SK-N-SH treated with all-trans-retinoic acid at 6 μM for 48 hours (cell line): ENCODE measurements at regions not wholly inside any gene's neighbourhood (a gene's known extent, or its start where the extent isn't known, plus 50 kb on each side); places are given as distances from the start of the nearest gene placed in this dataset.

ENCODE experiments used
- ATAC-seq: fragments of 200-7000 bp; cut with Tn5 transposase; 3 replicates; pipeline ENCODE4 v1.9.1; 2020; ENCODE audit warnings: mild to moderate bottlenecking, moderate library complexity
- ARNTL ChIP-seq: fragments of 450-650 bp; formaldehyde crosslinking; IDR thresholded peaks from 2 replicates; pipeline ENCODE4 v1.5.0; 2020; ENCODE audit warnings: low read depth, mild to moderate bottlenecking, moderate library complexity, borderline replicate concordance
- BACH2 ChIP-seq: fragments of 250-450 bp; sonication (Bioruptor Pico); IDR thresholded peaks from 2 replicates; pipeline ENCODE4 v1.9.0; 2021; ENCODE audit warnings: mild to moderate bottlenecking, borderline replicate concordance
- CSDC2 ChIP-seq: fragments of 250-450 bp; sonication (Bioruptor Pico); IDR thresholded peaks from 2 replicates; pipeline ENCODE4 v1.5.0; 2020; ENCODE audit warnings: mild to moderate bottlenecking, moderate library complexity
- CSRNP3 ChIP-seq: fragments of 250-450 bp; sonication (Bioruptor Pico); IDR thresholded peaks from 2 replicates; pipeline ENCODE4 v1.5.1; 2021; ENCODE audit warnings: mild to moderate bottlenecking, moderate library complexity
- ESRRG ChIP-seq: fragments of 250-450 bp; sonication (Bioruptor Pico); IDR thresholded peaks from 2 replicates; pipeline ENCODE4 v1.6.1; 2021; ENCODE audit warnings: mild to moderate bottlenecking
- GLIS3 ChIP-seq: fragments of 250-450 bp; sonication (Bioruptor Pico); IDR thresholded peaks from 2 replicates; pipeline ENCODE4 v1.5.0; 2020; ENCODE audit warnings: mild to moderate bottlenecking, moderate library complexity
- ISL1 ChIP-seq: fragments of 250-450 bp; sonication (Bioruptor Pico); IDR thresholded peaks from 2 replicates; pipeline ENCODE4 v2.1.2; 2022; ENCODE audit warnings: mild to moderate bottlenecking, moderate library complexity
- OSR1 ChIP-seq: fragments of 250-450 bp; sonication (Bioruptor Pico); IDR thresholded peaks from 2 replicates; pipeline ENCODE4 v1.8.0; 2022; ENCODE audit warnings: moderate library complexity, mild to moderate bottlenecking, inconsistent platforms
- PPARA ChIP-seq: fragments of 250-450 bp; sonication (Bioruptor Pico); IDR thresholded peaks from 2 replicates; pipeline ENCODE4 v1.5.0; 2020; ENCODE audit warnings: mild to moderate bottlenecking, borderline replicate concordance
- RARB ChIP-seq: fragments of 250-450 bp; sonication (Bioruptor Pico); IDR thresholded peaks from 2 replicates; pipeline ENCODE4 v1.8.0; 2021; ENCODE audit warnings: mild to moderate bottlenecking, moderate library complexity
- SNAI2 ChIP-seq: fragments of 250-450 bp; sonication (Bioruptor Pico); IDR thresholded peaks from 2 replicates; pipeline ENCODE4 v1.5.0; 2020; ENCODE audit warnings: mild to moderate bottlenecking, moderate library complexity
- TCF4 ChIP-seq: fragments of 250-450 bp; sonication (Bioruptor Pico); IDR thresholded peaks from 2 replicates; pipeline ENCODE4 v1.8.0; 2021; ENCODE audit warnings: mild to moderate bottlenecking, moderate library complexity, borderline replicate concordance
- TOX ChIP-seq: fragments of 250-450 bp; sonication (Bioruptor Pico); IDR thresholded peaks from 2 replicates; pipeline ENCODE4 v1.8.0; 2021; ENCODE audit warnings: mild to moderate bottlenecking, moderate library complexity, borderline replicate concordance
- TSHZ2 ChIP-seq: fragments of 250-450 bp; sonication (Bioruptor Pico); IDR thresholded peaks from 2 replicates; pipeline ENCODE4 v1.5.0; 2020; ENCODE audit warnings: mild to moderate bottlenecking, moderate library complexity
- ZC3H10 ChIP-seq: fragments of 250-450 bp; sonication (Bioruptor Pico); IDR thresholded peaks from 2 replicates; pipeline ENCODE4 v1.5.1; 2021; ENCODE audit warnings: mild to moderate bottlenecking, moderate library complexity
- ZFP3 ChIP-seq: fragments of 250-450 bp; sonication (Bioruptor Pico); IDR thresholded peaks from 2 replicates; pipeline ENCODE4 v1.5.0; 2020; ENCODE audit warnings: mild to moderate bottlenecking, moderate library complexity
- ZFP30 ChIP-seq: fragments of 450-650 bp; formaldehyde crosslinking; IDR thresholded peaks from 2 replicates; pipeline ENCODE4 v1.5.0; 2022; ENCODE audit warnings: mild to moderate bottlenecking, moderate library complexity
- ZNF565 ChIP-seq: fragments of 450-650 bp; formaldehyde crosslinking; conservative IDR thresholded peaks from 2 replicates; pipeline ENCODE4 v1.5.0; 2020; ENCODE audit warnings: low read depth, mild to moderate bottlenecking, moderate library complexity
- ZNF70 ChIP-seq: fragments of 450-650 bp; formaldehyde crosslinking; IDR thresholded peaks from 2 replicates; pipeline ENCODE4 v1.5.0; 2020; ENCODE audit warnings: mild to moderate bottlenecking, moderate library complexity
- ZNF8 ChIP-seq: fragments of 450-650 bp; formaldehyde crosslinking; IDR thresholded peaks from 2 replicates; pipeline ENCODE4 v1.5.0; 2020; ENCODE audit warnings: mild to moderate bottlenecking, moderate library complexity
- TF ChIP-seq, protein P1 (sequence below): fragments of 250-450 bp; sonication (Bioruptor Pico); IDR thresholded peaks from 2 replicates; pipeline ENCODE4 v1.8.0; 2020; ENCODE audit warnings: mild to moderate bottlenecking, moderate library complexity, borderline replicate concordance
- TF ChIP-seq, protein P2 (sequence below): fragments of 250-450 bp; sonication (Bioruptor Pico); IDR thresholded peaks from 2 replicates; pipeline ENCODE4 v1.8.0; 2021; ENCODE audit warnings: low read depth, mild to moderate bottlenecking, moderate library complexity, borderline replicate concordance

- no peak for TF ChIP-seq TSHZ2 (CRISPR knock-in tag)
- TF ChIP-seq ZNF70 (CRISPR knock-in tag): no peak
- no peak for TF ChIP-seq ARNTL (CRISPR knock-in tag)
- TF ChIP-seq, protein P1, sequence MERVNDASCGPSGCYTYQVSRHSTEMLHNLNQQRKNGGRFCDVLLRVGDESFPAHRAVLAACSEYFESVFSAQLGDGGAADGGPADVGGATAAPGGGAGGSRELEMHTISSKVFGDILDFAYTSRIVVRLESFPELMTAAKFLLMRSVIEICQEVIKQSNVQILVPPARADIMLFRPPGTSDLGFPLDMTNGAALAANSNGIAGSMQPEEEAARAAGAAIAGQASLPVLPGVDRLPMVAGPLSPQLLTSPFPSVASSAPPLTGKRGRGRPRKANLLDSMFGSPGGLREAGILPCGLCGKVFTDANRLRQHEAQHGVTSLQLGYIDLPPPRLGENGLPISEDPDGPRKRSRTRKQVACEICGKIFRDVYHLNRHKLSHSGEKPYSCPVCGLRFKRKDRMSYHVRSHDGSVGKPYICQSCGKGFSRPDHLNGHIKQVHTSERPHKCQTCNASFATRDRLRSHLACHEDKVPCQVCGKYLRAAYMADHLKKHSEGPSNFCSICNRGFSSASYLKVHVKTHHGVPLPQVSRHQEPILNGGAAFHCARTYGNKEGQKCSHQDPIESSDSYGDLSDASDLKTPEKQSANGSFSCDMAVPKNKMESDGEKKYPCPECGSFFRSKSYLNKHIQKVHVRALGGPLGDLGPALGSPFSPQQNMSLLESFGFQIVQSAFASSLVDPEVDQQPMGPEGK: no peak
- no peak for TF ChIP-seq CSRNP3
- no peak for TF ChIP-seq ZNF565
- TF ChIP-seq PPARA (CRISPR knock-in tag): no peak
- no peak for TF ChIP-seq GLIS3
- TF ChIP-seq RARB (CRISPR knock-in tag): no peak
- TF ChIP-seq ZFP3 (CRISPR knock-in tag): no peak
- no peak for TF ChIP-seq ESRRG
- TF ChIP-seq ZNF8: no peak
- no peak for TF ChIP-seq ZC3H10 (CRISPR knock-in tag)
- TF ChIP-seq, protein P2, sequence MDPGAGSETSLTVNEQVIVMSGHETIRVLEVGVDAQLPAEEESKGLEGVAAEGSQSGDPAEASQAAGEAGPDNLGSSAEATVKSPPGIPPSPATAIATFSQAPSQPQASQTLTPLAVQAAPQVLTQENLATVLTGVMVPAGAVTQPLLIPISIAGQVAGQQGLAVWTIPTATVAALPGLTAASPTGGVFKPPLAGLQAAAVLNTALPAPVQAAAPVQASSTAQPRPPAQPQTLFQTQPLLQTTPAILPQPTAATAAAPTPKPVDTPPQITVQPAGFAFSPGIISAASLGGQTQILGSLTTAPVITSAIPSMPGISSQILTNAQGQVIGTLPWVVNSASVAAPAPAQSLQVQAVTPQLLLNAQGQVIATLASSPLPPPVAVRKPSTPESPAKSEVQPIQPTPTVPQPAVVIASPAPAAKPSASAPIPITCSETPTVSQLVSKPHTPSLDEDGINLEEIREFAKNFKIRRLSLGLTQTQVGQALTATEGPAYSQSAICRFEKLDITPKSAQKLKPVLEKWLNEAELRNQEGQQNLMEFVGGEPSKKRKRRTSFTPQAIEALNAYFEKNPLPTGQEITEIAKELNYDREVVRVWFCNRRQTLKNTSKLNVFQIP (CRISPR knock-in tag): no peak
- TF ChIP-seq SNAI2 (CRISPR knock-in tag): no peak
- TF ChIP-seq TOX (CRISPR knock-in tag): no peak
- no peak for TF ChIP-seq TCF4
- no peak for TF ChIP-seq ISL1
- TF ChIP-seq ZFP30 (CRISPR knock-in tag): no peak
- TF ChIP-seq CSDC2 (CRISPR knock-in tag): no peak
Measured at GRCh38 chr11:39363571-39363970, 2095.9 kb downstream of the LRRC4C start.

DNA sequence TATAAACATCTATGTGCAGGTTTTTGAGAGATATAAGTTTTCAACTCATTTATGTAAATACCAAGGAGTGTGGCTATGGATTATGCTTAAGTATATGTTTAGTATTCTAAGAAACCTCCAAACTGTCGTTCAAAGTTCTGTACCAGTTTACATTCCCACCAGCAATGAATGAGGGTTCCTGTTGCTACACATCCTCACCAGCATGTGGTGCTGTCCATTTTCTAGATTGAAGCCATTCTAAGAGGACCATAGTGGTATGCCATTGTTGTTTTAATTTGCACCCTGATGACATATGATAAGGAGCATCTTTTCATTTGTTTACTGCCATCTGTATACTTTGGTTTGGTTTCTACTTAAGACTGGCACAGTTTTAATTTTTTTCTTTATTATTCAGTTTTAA is 2097.9 kb downstream of the LRRC4C start:
- ATAC-seq: no peak
- no peak for TF ChIP-seq BACH2 (CRISPR knock-in tag)
- no peak for TF ChIP-seq ESRRG
- no peak for TF ChIP-seq ZFP3 (CRISPR knock-in tag)
- no peak for TF ChIP-seq ARNTL (CRISPR knock-in tag)
- TF ChIP-seq CSDC2 (CRISPR knock-in tag): no peak
- TF ChIP-seq, protein P1: no peak
- TF ChIP-seq TOX (CRISPR knock-in tag): no peak
- no peak for TF ChIP-seq ZC3H10 (CRISPR knock-in tag)

More at GRCh38 chr11:39363571-39363970, 2095.9 kb downstream of the LRRC4C start:
- no peak for ATAC-seq

DNA sequence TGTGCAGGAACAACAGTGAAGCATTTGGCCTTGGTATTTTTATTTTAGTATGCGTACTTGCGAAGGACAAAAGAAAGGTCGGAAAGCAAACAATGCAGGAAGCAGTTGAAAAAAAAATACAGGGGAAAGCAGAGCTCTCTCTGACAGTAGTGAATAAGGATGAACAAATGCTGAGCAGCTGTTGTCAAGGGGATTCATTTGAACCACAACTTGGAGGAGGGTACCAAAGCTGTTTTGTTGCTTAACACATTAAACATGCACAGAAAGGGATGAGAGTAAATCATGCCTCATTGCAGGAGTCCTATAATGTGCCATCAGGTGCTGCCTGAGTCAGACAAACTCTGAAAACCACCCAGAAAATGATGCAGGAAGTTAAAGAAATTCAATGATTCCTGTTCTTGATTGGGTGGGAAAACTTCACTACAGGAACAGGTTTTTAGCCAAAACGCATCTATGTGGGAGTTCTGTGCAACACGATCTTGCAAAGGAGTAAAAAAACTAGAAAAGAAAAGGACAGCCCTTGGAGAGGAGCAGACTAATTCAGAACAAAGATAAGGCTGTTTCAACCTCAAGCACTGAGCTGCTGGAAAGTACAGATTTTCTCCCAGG is 2113.5 kb downstream of the LRRC4C start:
- ATAC-seq: no peak
- TF ChIP-seq, protein P2 (CRISPR knock-in tag): no peak
- TF ChIP-seq CSDC2 (CRISPR knock-in tag) (no peak), OSR1 (CRISPR knock-in tag) (no peak), ZC3H10 (CRISPR knock-in tag) (no peak), ZFP3 (CRISPR knock-in tag) (no peak), TSHZ2 (CRISPR knock-in tag) (no peak), TCF4 (no peak), ZNF565 (no peak), ZNF8 (no peak), RARB (CRISPR knock-in tag) (no peak), ESRRG (no peak), ZNF70 (CRISPR knock-in tag) (no peak)
